LNCaP clone FGC (cell line): ENCODE measurements at regions not wholly inside any gene's neighbourhood (a gene's known extent, or its start where the extent isn't known, plus 50 kb on each side); places are given as distances from the start of the nearest gene placed in this dataset.

ENCODE experiments used
- DNase-seq: peaks from one replicate; pipeline ENCODE4 v3.0.0-alpha.2; 2011; ENCODE audit warnings: low read depth
- H3K4me3 ChIP-seq: 2 replicates; pipeline ENCODE4 v1.5.1; 2011; ENCODE audit warnings: mild to moderate bottlenecking, low read depth, low read length, control low read depth
- TF ChIP-seq, protein P1 (sequence below): IDR thresholded peaks from 2 replicates; pipeline ENCODE4 v1.5.1; 2012; ENCODE audit warnings: mild to moderate bottlenecking; ENCODE audit not compliant: control insufficient read depth, insufficient read depth; ENCODE audit errors: extremely low read depth

DNA sequence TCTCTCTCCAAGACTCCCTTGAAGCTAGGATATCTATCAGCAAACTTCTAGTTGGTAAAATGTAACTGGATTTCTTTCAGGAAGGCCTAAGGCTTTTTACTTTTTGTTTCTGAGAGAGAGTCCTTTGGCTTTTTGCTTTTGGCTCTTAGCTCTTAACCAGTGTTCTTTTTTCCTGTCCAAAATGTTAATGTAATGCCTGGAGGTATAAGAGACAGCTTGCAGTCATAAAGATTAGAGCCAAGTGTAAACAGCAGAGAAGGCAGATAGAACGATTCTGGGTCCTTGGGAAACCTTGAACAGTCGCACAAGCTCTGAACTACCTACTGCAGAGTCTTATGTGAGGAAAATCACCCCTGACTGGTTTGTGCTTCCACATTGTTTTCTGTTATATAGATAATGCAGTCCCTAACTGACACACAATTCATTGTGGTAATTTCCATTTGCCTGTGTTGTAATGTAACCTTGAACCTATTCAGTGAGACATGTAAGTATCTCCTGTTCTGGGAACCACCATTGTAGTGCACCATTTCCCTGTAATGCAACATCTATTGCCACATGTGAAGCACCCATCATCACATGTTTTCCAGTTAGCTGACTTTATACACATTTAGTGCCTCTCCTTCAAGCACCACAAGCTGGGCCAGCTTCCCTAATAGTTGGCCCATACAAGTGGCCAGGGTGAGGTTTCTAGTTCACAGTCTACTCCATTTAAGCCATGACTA is 1311.9 kb downstream of the ROBO1 start:
- TF ChIP-seq, protein P1, sequence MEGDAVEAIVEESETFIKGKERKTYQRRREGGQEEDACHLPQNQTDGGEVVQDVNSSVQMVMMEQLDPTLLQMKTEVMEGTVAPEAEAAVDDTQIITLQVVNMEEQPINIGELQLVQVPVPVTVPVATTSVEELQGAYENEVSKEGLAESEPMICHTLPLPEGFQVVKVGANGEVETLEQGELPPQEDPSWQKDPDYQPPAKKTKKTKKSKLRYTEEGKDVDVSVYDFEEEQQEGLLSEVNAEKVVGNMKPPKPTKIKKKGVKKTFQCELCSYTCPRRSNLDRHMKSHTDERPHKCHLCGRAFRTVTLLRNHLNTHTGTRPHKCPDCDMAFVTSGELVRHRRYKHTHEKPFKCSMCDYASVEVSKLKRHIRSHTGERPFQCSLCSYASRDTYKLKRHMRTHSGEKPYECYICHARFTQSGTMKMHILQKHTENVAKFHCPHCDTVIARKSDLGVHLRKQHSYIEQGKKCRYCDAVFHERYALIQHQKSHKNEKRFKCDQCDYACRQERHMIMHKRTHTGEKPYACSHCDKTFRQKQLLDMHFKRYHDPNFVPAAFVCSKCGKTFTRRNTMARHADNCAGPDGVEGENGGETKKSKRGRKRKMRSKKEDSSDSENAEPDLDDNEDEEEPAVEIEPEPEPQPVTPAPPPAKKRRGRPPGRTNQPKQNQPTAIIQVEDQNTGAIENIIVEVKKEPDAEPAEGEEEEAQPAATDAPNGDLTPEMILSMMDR, result no peak
- DNase-seq, result no peak
- H3K4me3 ChIP-seq, result no peak overlapping the region

DNA sequence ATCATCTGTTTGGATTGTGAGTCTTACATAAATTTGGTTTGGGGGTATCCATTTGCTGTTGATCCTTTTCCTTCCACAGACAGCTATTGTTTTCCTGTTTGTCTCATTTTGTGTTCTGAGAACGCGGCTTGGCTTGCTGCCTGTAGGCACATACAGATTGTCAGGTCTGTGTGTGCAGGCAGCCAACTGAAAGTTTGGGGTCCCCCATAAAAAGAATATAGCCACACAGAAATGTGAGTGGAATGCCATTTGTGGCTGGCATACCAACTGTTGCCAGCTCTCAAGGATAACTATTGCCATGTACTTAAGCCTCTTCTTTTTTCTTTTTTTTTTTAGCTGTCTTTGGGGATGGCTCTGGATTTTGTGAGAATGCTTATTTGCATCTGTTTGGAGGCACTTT is 1308.0 kb downstream of the ROBO1 start:
- DNase-seq, result no peak
- TF ChIP-seq, protein P1, result no peak
- no peak overlapping the region for H3K4me3 ChIP-seq

DNA sequence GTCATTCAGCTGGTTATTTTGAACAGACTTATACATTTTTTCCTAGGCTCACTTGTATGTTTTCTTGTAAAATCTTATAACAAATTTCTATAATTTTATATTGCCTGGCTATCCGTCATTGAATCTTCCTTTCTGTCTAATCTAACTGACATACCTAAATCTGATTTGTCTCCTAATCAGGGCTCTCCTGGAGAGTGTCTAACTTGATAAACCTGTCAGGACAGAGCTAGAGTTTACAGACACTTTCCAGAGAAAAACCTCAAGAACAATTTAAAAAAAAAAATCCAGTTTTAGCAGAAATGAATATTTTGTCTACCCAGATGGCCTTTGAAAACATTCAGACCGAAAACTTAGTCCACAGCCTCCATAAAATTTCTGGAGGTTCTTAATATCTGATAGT is 1305.8 kb downstream of the ROBO1 start:
- no peak overlapping the region for H3K4me3 ChIP-seq
- TF ChIP-seq, protein P1, result no peak
- DNase-seq, result no peak

DNA sequence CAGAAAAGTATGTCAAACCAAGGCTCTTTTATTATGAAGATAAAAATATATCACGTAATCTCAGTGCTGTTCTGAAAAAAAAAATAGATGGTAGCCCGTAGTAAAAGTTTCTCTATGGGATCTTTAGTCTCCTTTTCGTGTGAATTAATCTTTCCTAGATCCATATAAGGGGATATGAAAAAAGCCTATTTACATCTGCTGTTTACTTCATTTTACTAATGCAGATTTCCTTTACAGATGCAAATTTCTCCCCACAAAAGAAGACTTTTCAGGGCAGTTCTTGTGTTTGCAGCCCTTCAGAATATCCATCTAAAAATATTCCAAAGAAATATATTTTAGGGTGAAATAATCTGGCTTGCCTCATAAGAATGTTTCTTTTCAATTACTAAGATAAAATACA is 1291.7 kb downstream of the ROBO1 start:
- TF ChIP-seq, protein P1, result no peak
- no peak for DNase-seq
- H3K4me3 ChIP-seq, result no peak overlapping the region

DNA sequence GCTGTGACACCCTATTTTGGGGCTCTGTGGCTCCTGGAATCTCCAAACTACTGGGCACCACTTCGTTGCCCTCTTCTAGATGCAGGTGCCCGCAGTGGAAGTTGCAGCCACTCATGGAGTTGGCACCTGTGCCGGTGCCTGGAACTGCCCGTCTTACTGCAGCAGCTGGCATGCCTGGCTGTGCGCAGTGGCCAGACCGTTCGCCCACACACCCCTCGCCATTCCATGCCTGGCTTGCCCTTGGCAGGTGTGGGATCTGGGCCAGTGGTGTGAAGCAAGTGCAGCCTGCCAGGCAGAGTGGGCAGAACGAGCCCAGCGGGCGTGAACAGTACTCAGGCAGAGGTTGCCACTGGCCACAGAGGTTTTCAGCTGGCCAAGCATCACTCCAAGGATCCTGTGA is 1286.7 kb downstream of the ROBO1 start:
- TF ChIP-seq, protein P1, result no peak
- DNase-seq, result no peak

DNA sequence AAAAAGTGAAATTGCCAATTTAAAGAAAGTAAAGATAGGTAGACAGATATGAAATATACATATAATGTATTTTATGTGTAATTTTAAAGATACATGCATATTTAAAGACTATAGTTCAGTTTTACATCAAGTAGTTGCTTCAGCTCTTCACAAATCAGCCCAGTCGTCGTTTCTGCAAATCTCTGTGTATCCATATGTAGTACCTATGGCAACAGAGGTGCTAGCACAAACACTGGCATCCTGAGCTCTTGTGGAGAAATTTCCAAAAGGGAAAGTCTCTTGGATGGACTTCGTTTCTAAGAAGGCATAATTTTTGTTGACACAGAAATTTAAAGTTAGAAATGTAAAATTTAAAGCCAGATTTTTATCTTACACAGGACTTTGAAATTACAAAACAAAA is 1284.7 kb downstream of the ROBO1 start:
- TF ChIP-seq, protein P1, result no peak
- DNase-seq, result no peak

More for the DNA sequence above, 1286.7 kb downstream of the ROBO1 start:
- H3K4me3 ChIP-seq, result no peak overlapping the region

DNA sequence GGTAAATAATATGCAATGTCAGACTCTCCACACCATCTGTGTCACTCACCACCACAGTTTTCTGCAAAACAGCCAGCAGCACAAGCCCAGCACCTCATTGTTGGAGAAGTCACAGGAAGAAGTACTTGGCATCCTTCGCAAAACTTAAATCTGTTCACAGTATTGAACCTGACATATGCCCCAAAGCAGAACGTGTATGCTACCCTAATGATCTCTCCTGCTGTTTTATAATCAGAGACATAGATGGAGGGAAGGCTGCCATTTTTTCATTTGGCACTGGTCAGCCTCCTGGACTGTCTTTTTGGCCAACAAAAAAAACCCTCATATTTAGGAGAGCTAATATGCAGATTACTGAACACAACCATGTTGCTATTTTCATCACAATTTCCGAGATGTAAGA is 1272.9 kb downstream of the ROBO1 start:
- H3K4me3 ChIP-seq, result no peak overlapping the region
- no peak for DNase-seq
- TF ChIP-seq, protein P1, result no peak

More for the DNA sequence above, 1284.7 kb downstream of the ROBO1 start:
- H3K4me3 ChIP-seq, result no peak overlapping the region
